ENCODE measurements at regions not wholly inside any gene's neighbourhood (a gene's known extent, or its start where the extent isn't known, plus 50 kb on each side); places are given as distances from the start of the nearest gene placed in this dataset.

- TF ChIP-seq CTCF (IDR thresholded peaks at IDR 0.05 in 2 of 3, conservative IDR thresholded peaks at IDR 0.05 in 1 of 3; ENCODE audit: insufficient read depth in 2 of 3, low read depth in 1 of 3, low read length in 3 of 3) (no peak), ARID4B (CRISPR knock-in tag; IDR thresholded peaks at IDR 0.05) (no peak), BHLHE40 (IDR thresholded peaks at IDR 0.05; ENCODE audit: low read length) (0 out of 2 replicates have a peak, but pooled peaks have one; percentile 25), RAD51 (IDR thresholded peaks at IDR 0.05; ENCODE audit: borderline replicate concordance, low read depth) (peak; percentile 39), CEBPB (tag; IDR thresholded peaks at IDR 0.05) (peak; percentile 42; the same call in 1 of the 2 replicates), MEF2A (IDR thresholded peaks at IDR 0.05; ENCODE audit: control insufficient read depth, low read depth, low read length) (no peak), SOX6 (IDR thresholded peaks at IDR 0.05) (0 out of 2 replicates have a peak, but pooled peaks have one; percentile 36), ZNF282 (CRISPR knock-in tag; IDR thresholded peaks at IDR 0.05) (no peak), MTA3 (IDR thresholded peaks at IDR 0.05; ENCODE audit: borderline replicate concordance) (no peak), ZNF3 (CRISPR knock-in tag; IDR thresholded peaks at IDR 0.05) (no peak), MAFK (IDR thresholded peaks at IDR 0.05; ENCODE audit: low read length) (no peak), DPF2 (IDR thresholded peaks at IDR 0.05) (0 out of 2 replicates have a peak, but pooled peaks have one; percentile 9), ARID1B (IDR thresholded peaks at IDR 0.05) (peak; percentile 52; the same call in 1 of the 2 replicates), NCOA2 (IDR thresholded peaks at IDR 0.05; ENCODE audit: partially characterized antibody in 2 of 2) (no peak), RCOR1 (IDR thresholded peaks at IDR 0.05; ENCODE audit: borderline replicate concordance in 1 of 2, low read depth in 2 of 2, low read length in 2 of 2) (peak in 1 of 2 experiments; percentile 31; a peak in 1 of 4 replicates), NFATC3 (IDR thresholded peaks at IDR 0.05) (no peak), TRIM24 (IDR thresholded peaks at IDR 0.05) (peak in 1 of 2 experiments; percentile 8; a peak in 1 of 4 replicates), TAL1 (IDR thresholded peaks at IDR 0.05) (peak; percentile 70), CBFA2T2 (conservative IDR thresholded peaks at IDR 0.05) (peak; percentile 72), ZNF655 (CRISPR knock-in tag; IDR thresholded peaks at IDR 0.05) (no peak), GTF2F1 (IDR thresholded peaks at IDR 0.05; ENCODE audit: low read depth, low read length) (no peak)
These were observed 125.0 kb downstream of the PRLHR start (continued) for GRCh38 chr10:118470470-118470869.

Measured in K562 (cell line).